ENCODE measurements at regions not wholly inside any gene's neighbourhood (a gene's known extent, or its start where the extent isn't known, plus 50 kb on each side); places are given as distances from the start of the nearest gene placed in this dataset.

- Histone ChIP-seq H3K27me3 (ENCODE audit: insufficient read depth, low read length) (no peaks in the 10 kb centered on the region), H3K36me3 (ENCODE audit: insufficient read depth, low read length) (no peaks in the 10 kb centered on the region), H3K4me1 (ENCODE audit: insufficient read depth, low read length) (no peaks in the 10 kb centered on the region), H3K9me3 (ENCODE audit: low read length) (peaks cover 2% of the 10 kb centered on the region), H2AFZ (ENCODE audit: low read depth, low read length) (no peak overlapping the region), H3K4me3 (ENCODE audit: low read length) (no peak overlapping the region)
These were observed 431.8 kb upstream of the SGCG start for GRCh38 chr13:22748866-22749577.

- Histone ChIP-seq H3K27me3 (ENCODE audit: insufficient read depth, low read length) (no peaks in the 10 kb centered on the region), H2AFZ (ENCODE audit: low read depth, low read length) (no peak overlapping the region), H3K36me3 (ENCODE audit: insufficient read depth, low read length) (no peaks in the 10 kb centered on the region), H3K4me1 (ENCODE audit: insufficient read depth, low read length) (no peaks in the 10 kb centered on the region), H3K4me3 (ENCODE audit: low read length) (no peak overlapping the region), H3K9me3 (ENCODE audit: low read length) (peaks cover 2% of the 10 kb centered on the region)
These were observed 431.2 kb upstream of the SGCG start for GRCh38 chr13:22749626-22750025.

GRCh38 chr13:22757530-22758120 lies 423.2 kb upstream of the SGCG start:
- peaks cover 2% of the 10 kb centered on the region for H3K9me3 ChIP-seq (ENCODE audit: low read length)
- no peaks in the 10 kb centered on the region for H3K36me3 ChIP-seq (ENCODE audit: insufficient read depth, low read length)
- H2AFZ ChIP-seq (ENCODE audit: low read depth, low read length) = no peak overlapping the region
- no peaks in the 10 kb centered on the region for H3K4me1 ChIP-seq (ENCODE audit: insufficient read depth, low read length)
- H3K27me3 ChIP-seq (ENCODE audit: insufficient read depth, low read length) = no peaks in the 10 kb centered on the region
- H3K4me3 ChIP-seq (ENCODE audit: low read length) = no peak overlapping the region

GRCh38 chr13:22758245-22758644 lies 422.5 kb upstream of the SGCG start:
- Histone ChIP-seq H3K27me3 (ENCODE audit: insufficient read depth, low read length) (no peaks in the 10 kb centered on the region), H3K4me3 (ENCODE audit: low read length) (no peak overlapping the region), H2AFZ (ENCODE audit: low read depth, low read length) (no peak overlapping the region), H3K36me3 (ENCODE audit: insufficient read depth, low read length) (no peaks in the 10 kb centered on the region), H3K4me1 (ENCODE audit: insufficient read depth, low read length) (no peaks in the 10 kb centered on the region), H3K9me3 (ENCODE audit: low read length) (peaks cover 2% of the 10 kb centered on the region)

GRCh38 chr13:22761709-22762108 lies 419.1 kb upstream of the SGCG start:
- no peaks in the 10 kb centered on the region for H3K4me1 ChIP-seq (ENCODE audit: insufficient read depth, low read length)
- no peak overlapping the region for H3K4me3 ChIP-seq (ENCODE audit: low read length)
- H3K9me3 ChIP-seq (ENCODE audit: low read length) = no peaks in the 10 kb centered on the region
- no peaks in the 10 kb centered on the region for H3K36me3 ChIP-seq (ENCODE audit: insufficient read depth, low read length)
- no peaks in the 10 kb centered on the region for H3K27me3 ChIP-seq (ENCODE audit: insufficient read depth, low read length)
- no peak overlapping the region for H2AFZ ChIP-seq (ENCODE audit: low read depth, low read length)

- Histone ChIP-seq H3K4me3 (ENCODE audit: low read length) (no peak overlapping the region), H2AFZ (ENCODE audit: low read depth, low read length) (no peak overlapping the region), H3K36me3 (ENCODE audit: insufficient read depth, low read length) (no peaks in the 10 kb centered on the region), H3K4me1 (ENCODE audit: insufficient read depth, low read length) (no peaks in the 10 kb centered on the region), H3K27me3 (ENCODE audit: insufficient read depth, low read length) (no peaks in the 10 kb centered on the region), H3K9me3 (ENCODE audit: low read length) (no peaks in the 10 kb centered on the region)
These were observed 415.2 kb upstream of the SGCG start for GRCh38 chr13:22765547-22765946.

GRCh38 chr13:22770891-22771290 lies 409.9 kb upstream of the SGCG start:
- peaks cover 2% of the 10 kb centered on the region for H3K4me1 ChIP-seq (ENCODE audit: insufficient read depth, low read length)
- no peaks in the 10 kb centered on the region for H3K27me3 ChIP-seq (ENCODE audit: insufficient read depth, low read length)
- no peaks in the 10 kb centered on the region for H3K36me3 ChIP-seq (ENCODE audit: insufficient read depth, low read length)
- no peak overlapping the region for H3K4me3 ChIP-seq (ENCODE audit: low read length)
- H2AFZ ChIP-seq (ENCODE audit: low read depth, low read length) = no peak overlapping the region
- no peaks in the 10 kb centered on the region for H3K9me3 ChIP-seq (ENCODE audit: low read length)

GRCh38 chr13:22773465-22773864 lies 407.3 kb upstream of the SGCG start:
- Histone ChIP-seq H3K27me3 (ENCODE audit: insufficient read depth, low read length) (no peaks in the 10 kb centered on the region), H3K4me3 (ENCODE audit: low read length) (no peak overlapping the region), H3K9me3 (ENCODE audit: low read length) (no peaks in the 10 kb centered on the region), H3K36me3 (ENCODE audit: insufficient read depth, low read length) (no peaks in the 10 kb centered on the region), H3K4me1 (ENCODE audit: insufficient read depth, low read length) (peaks cover 11% of the 10 kb centered on the region), H2AFZ (ENCODE audit: low read depth, low read length) (peak overlapping the region; percentile 58)

- H3K4me1 ChIP-seq (ENCODE audit: insufficient read depth, low read length) = peaks cover 11% of the 10 kb centered on the region
- H3K27me3 ChIP-seq (ENCODE audit: insufficient read depth, low read length) = no peaks in the 10 kb centered on the region
- no peaks in the 10 kb centered on the region for H3K9me3 ChIP-seq (ENCODE audit: low read length)
- peak overlapping the region; percentile 42 for H2AFZ ChIP-seq (ENCODE audit: low read depth, low read length)
- no peaks in the 10 kb centered on the region for H3K36me3 ChIP-seq (ENCODE audit: insufficient read depth, low read length)
- H3K4me3 ChIP-seq (ENCODE audit: low read length) = no peak overlapping the region
These were observed 404.2 kb upstream of the SGCG start for GRCh38 chr13:22776394-22777186.

GRCh38 chr13:22777207-22777606 lies 403.6 kb upstream of the SGCG start:
- H3K4me3 ChIP-seq (ENCODE audit: low read length) = no peak overlapping the region
- no peaks in the 10 kb centered on the region for H3K27me3 ChIP-seq (ENCODE audit: insufficient read depth, low read length)
- H3K9me3 ChIP-seq (ENCODE audit: low read length) = no peaks in the 10 kb centered on the region
- peaks cover 11% of the 10 kb centered on the region for H3K4me1 ChIP-seq (ENCODE audit: insufficient read depth, low read length)
- peak overlapping the region; percentile 42 for H2AFZ ChIP-seq (ENCODE audit: low read depth, low read length)
- H3K36me3 ChIP-seq (ENCODE audit: insufficient read depth, low read length) = no peaks in the 10 kb centered on the region

- Histone ChIP-seq H2AFZ (ENCODE audit: low read depth, low read length) (no peak overlapping the region), H3K9me3 (ENCODE audit: low read length) (no peaks in the 10 kb centered on the region), H3K36me3 (ENCODE audit: insufficient read depth, low read length) (no peaks in the 10 kb centered on the region), H3K4me1 (ENCODE audit: insufficient read depth, low read length) (peaks cover 9% of the 10 kb centered on the region), H3K4me3 (ENCODE audit: low read length) (no peak overlapping the region), H3K27me3 (ENCODE audit: insufficient read depth, low read length) (no peaks in the 10 kb centered on the region)
These were observed 391.7 kb upstream of the SGCG start for GRCh38 chr13:22789027-22789593.

- Histone ChIP-seq H3K36me3 (ENCODE audit: insufficient read depth, low read length) (no peaks in the 10 kb centered on the region), H2AFZ (ENCODE audit: low read depth, low read length) (no peak overlapping the region)
These were observed 390.9 kb upstream of the SGCG start for GRCh38 chr13:22789916-22790315.

GRCh38 chr13:22793598-22794134 lies 387.1 kb upstream of the SGCG start:
- no peak overlapping the region for H3K4me3 ChIP-seq (ENCODE audit: low read length)
- no peak overlapping the region for H2AFZ ChIP-seq (ENCODE audit: low read depth, low read length)
- no peaks in the 10 kb centered on the region for H3K9me3 ChIP-seq (ENCODE audit: low read length)
- H3K4me1 ChIP-seq (ENCODE audit: insufficient read depth, low read length) = peaks cover 8% of the 10 kb centered on the region
- H3K27me3 ChIP-seq (ENCODE audit: insufficient read depth, low read length) = no peaks in the 10 kb centered on the region
- H3K36me3 ChIP-seq (ENCODE audit: insufficient read depth, low read length) = no peaks in the 10 kb centered on the region

More at GRCh38 chr13:22789916-22790315, 390.9 kb upstream of the SGCG start:
- Histone ChIP-seq H3K27me3 (ENCODE audit: insufficient read depth, low read length) (no peaks in the 10 kb centered on the region), H3K9me3 (ENCODE audit: low read length) (no peaks in the 10 kb centered on the region), H3K4me1 (ENCODE audit: insufficient read depth, low read length) (peaks cover 9% of the 10 kb centered on the region), H3K4me3 (ENCODE audit: low read length) (no peak overlapping the region)

Measured in neuron (in vitro differentiated cells).